ENCODE measurements at regions not wholly inside any gene's neighbourhood (a gene's known extent, or its start where the extent isn't known, plus 50 kb on each side); places are given as distances from the start of the nearest gene placed in this dataset.

- TF ChIP-seq SPI1 (IDR thresholded peaks at IDR 0.05; ENCODE audit: low read depth, low read length) (no peak), POLR2AphosphoS5 (IDR thresholded peaks at IDR 0.05; ENCODE audit: low read depth, low read length) (no peak)
Observed at GRCh38 chr12:86741531-86741930, 485.3 kb upstream of the MGAT4C start.

Measured in GM12891 (cell line).